ENCODE measurements at regions not wholly inside any gene's neighbourhood (a gene's known extent, or its start where the extent isn't known, plus 50 kb on each side); places are given as distances from the start of the nearest gene placed in this dataset.

DNA sequence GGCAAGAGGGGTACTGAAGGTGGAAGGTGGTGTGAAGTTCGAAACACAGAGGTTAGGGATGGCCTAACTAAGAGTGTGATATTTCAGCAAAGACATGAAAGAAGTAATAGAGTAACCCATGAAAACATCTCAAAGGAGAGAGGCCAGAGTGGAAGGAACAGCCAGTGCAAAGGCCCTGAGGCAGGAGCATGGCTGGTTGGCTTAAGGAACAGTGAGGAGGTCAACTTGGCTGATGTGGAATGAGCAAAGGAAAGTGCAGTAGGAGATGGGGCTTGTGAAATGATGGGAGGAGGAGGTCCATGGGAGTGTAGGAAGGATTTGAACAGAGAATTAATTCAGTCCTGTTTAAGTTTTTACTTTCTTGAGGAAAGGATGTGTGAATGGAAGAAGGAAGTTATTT is 178.3 kb upstream of the ZNF608 start:
- ATAC-seq: no peak

DNA sequence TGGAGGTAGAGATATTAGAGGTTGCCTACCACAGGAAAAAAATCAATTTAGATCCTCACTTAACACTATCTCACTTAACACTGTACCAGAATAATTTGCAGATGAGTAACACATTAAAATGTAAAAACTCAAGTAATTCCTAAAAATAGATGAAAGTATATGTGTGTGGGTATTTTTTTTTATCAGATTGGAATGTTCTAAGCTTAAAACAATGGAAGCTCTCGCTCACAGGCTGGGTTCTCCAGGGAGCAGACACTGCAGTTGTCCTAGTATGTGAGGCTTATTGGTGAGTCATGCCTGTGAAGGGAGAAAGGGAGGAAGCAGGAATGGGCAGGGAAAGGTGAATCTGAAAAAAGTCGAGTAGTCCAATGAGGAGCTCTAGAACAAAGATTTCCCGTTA is 181.3 kb upstream of the ZNF608 start:
- H3K36me3 ChIP-seq (ENCODE audit: low read depth): no peaks in the 10 kb centered on the region
- TF ChIP-seq, protein P1, sequence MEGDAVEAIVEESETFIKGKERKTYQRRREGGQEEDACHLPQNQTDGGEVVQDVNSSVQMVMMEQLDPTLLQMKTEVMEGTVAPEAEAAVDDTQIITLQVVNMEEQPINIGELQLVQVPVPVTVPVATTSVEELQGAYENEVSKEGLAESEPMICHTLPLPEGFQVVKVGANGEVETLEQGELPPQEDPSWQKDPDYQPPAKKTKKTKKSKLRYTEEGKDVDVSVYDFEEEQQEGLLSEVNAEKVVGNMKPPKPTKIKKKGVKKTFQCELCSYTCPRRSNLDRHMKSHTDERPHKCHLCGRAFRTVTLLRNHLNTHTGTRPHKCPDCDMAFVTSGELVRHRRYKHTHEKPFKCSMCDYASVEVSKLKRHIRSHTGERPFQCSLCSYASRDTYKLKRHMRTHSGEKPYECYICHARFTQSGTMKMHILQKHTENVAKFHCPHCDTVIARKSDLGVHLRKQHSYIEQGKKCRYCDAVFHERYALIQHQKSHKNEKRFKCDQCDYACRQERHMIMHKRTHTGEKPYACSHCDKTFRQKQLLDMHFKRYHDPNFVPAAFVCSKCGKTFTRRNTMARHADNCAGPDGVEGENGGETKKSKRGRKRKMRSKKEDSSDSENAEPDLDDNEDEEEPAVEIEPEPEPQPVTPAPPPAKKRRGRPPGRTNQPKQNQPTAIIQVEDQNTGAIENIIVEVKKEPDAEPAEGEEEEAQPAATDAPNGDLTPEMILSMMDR (IDR thresholded peaks at IDR 0.05): no peak
- ATAC-seq: no peak
- intact Hi-C loops (cut with DNase I, micrococcal nuclease): no loop called here
- DNase-seq: no peak
- no peaks in the 10 kb centered on the region for H3K9me3 ChIP-seq
- no peaks in the 10 kb centered on the region for H3K4me1 ChIP-seq (ENCODE audit: low read depth)
- no peak overlapping the region for H3K4me3 ChIP-seq

More for the DNA sequence above, 178.3 kb upstream of the ZNF608 start:
- Histone ChIP-seq H3K4me1 (ENCODE audit: low read depth) (peaks cover 9% of the 10 kb centered on the region), H3K4me3 (no peak overlapping the region), H3K9me3 (no peaks in the 10 kb centered on the region), H3K36me3 (ENCODE audit: low read depth) (no peaks in the 10 kb centered on the region)
- TF ChIP-seq, protein P1 (IDR thresholded peaks at IDR 0.05): no peak
- intact Hi-C loops (cut with DNase I, micrococcal nuclease): no loop called here
- DNase-seq: no peak

DNA sequence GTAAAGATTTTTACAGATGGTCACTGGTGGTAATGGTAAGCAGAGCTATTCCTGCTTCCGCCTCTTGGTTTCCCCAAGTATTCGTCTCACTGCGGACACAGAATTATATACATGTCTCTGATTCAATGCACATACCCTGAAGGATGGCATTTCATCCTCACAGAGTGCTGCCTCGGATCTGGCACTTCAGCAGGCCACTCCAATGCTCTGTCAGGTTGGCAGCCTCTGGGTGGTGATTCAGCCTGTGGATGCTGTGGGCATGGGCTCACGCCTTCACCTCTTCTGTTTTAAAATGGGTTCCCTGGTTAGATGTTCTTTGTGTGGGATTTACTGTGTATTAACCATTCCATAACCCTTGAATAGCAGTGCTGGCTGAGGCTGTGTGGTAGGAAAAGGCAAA is 182.6 kb upstream of the ZNF608 start:
- TF ChIP-seq, protein P1 (IDR thresholded peaks at IDR 0.05): no peak
- no peak for ATAC-seq
- intact Hi-C loops (cut with DNase I, micrococcal nuclease): no loop called here
- no peaks in the 10 kb centered on the region for H3K9me3 ChIP-seq
- H3K4me1 ChIP-seq (ENCODE audit: low read depth): no peaks in the 10 kb centered on the region
- DNase-seq: no peak
- no peak overlapping the region for H3K4me3 ChIP-seq
- H3K36me3 ChIP-seq (ENCODE audit: low read depth): no peaks in the 10 kb centered on the region

DNA sequence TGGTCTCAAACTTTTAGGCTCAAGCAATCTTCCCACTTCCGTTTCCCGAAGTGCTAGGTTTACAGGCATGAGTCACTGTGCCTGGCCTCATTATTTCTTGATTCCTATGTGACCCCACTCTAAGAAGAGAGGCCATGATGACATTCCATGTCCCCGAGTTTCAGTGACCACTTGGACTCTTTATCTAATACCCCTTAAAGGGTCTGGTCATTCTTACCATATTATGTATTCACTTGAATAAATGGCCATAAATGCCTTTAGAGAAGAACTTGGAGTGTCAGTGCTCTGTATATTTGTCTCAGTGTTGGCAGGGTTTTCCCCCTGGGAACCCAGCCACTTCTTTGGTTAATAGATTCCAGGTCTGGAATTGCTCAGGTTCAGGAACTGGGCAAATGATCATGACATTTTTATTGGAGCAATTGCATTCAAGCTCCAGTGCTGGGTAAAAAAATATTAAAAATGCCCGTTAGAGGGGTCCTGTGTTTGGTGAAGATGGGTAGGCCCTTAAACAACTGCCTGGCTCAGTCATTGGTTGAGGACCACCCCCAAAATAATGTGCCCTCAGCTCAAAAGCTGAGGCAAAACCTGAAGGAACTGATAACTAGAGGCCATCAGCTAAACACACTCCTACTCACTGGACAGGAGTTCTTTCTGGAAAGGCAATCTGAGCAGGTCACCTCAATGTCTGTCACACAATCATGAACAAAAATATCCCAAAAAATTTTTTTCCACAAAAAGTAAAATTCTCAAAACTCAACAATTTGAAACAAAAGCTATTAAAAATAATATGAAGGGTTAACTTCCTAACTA is 186.6 kb upstream of the ZNF608 start:
- TF ChIP-seq, protein P1 (IDR thresholded peaks at IDR 0.05): no peak
- intact Hi-C loops (cut with DNase I, micrococcal nuclease): no loop called here
- Histone ChIP-seq H3K4me1 (ENCODE audit: low read depth) (no peaks in the 10 kb centered on the region), H3K9me3 (no peaks in the 10 kb centered on the region), H3K36me3 (ENCODE audit: low read depth) (no peaks in the 10 kb centered on the region), H3K4me3 (no peak overlapping the region)
- DNase-seq: peak in 1 of 3 donors; percentile 71
- peak; percentile 67 for ATAC-seq

DNA sequence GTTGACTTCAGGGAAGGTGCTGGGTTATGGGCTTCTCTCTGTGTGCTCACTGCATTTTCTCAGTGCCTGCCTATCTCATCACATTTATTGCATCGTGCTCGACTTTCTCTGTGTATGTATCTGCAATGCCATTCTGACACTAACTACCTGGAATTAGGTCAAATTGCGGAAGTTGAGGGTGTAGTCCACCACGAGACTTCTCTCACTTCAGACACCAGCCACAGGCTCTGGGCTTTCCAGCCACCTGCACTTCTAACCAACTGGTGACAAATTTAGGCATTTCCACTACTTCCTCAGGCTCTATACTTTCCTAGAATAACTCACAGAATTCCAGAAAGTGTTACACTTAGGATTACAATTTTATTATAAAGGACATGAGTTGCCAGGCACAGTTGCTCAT is 188.6 kb upstream of the ZNF608 start:
- intact Hi-C loops (cut with DNase I, micrococcal nuclease): no loop called here
- ATAC-seq (peak; percentile 48), DNase-seq (no peak)

More for the DNA sequence above, 188.6 kb upstream of the ZNF608 start:
- Histone ChIP-seq H3K4me1 (ENCODE audit: low read depth) (no peaks in the 10 kb centered on the region), H3K36me3 (ENCODE audit: low read depth) (no peaks in the 10 kb centered on the region), H3K4me3 (no peak overlapping the region), H3K9me3 (no peaks in the 10 kb centered on the region)
- TF ChIP-seq, protein P1 (IDR thresholded peaks at IDR 0.05): no peak

All from mucosa of descending colon (tissue), 3 donors.